CD14-positive monocyte (primary cell): ENCODE measurements at regions not wholly inside any gene's neighbourhood (a gene's known extent, or its start where the extent isn't known, plus 50 kb on each side); places are given as distances from the start of the nearest gene placed in this dataset.

ENCODE experiments used
- DNase-seq, 3 donors: peaks; one replicate each; pipeline ENCODE4 v3.0.0-alpha.2; 2011 to 2022
- H2AFZ ChIP-seq: 2 replicates; pipeline ENCODE4 v1.6.0; 2012; ENCODE audit warnings: mild to moderate bottlenecking, low read depth, low read length, inconsistent platforms; ENCODE audit not compliant: insufficient read depth, poor library complexity, severe bottlenecking
- H3K27ac ChIP-seq, 2 donors: 1 replicate in 1 of 2; 2 replicates in 1 of 2; pipeline ENCODE4 v1.5.1; 2012 to 2013; ENCODE audit warnings: low read length in 2 of 2, control low read depth in 1 of 2, inconsistent platforms in 1 of 2, low read depth in 1 of 2, mild to moderate bottlenecking in 1 of 2
- H3K27me3 ChIP-seq, 2 donors: one replicate each; pipeline versions ENCODE4 v1.6.0 to v1.6.1; 2011 to 2013; ENCODE audit warnings: low read length in 2 of 2; ENCODE audit not compliant: control insufficient read depth in 2 of 2, insufficient read depth in 2 of 2
- H3K36me3 ChIP-seq, 2 donors: replicated peaks in 1 of 2; 1 replicate in 1 of 2; 2 replicates in 1 of 2; pipeline versions ENCODE4 v1.5.1 to v1.6.1; 2012 to 2013; ENCODE audit warnings: low read length in 2 of 2, control low read depth in 1 of 2, inconsistent platforms in 1 of 2, mild to moderate bottlenecking in 1 of 2; ENCODE audit not compliant: insufficient read depth in 2 of 2, control insufficient read depth in 1 of 2
- H3K4me1 ChIP-seq, 2 donors: 1 replicate in 1 of 2; 2 replicates in 1 of 2; pipeline versions ENCODE4 v1.5.1 to v1.6.1; 2012 to 2013; ENCODE audit warnings: low read length in 2 of 2, control low read depth in 1 of 2, inconsistent platforms in 1 of 2, mild to moderate bottlenecking in 1 of 2, moderate library complexity in 1 of 2; ENCODE audit not compliant: insufficient read depth in 2 of 2, control insufficient read depth in 1 of 2
- H3K4me2 ChIP-seq: replicated peaks from 2 replicates; pipeline ENCODE3; 2012; ENCODE audit warnings: low read length, moderate library complexity, mild to moderate bottlenecking; ENCODE audit not compliant: poor library complexity, severe bottlenecking; ENCODE audit errors: extremely low read depth
- H3K4me3 ChIP-seq, 3 experiments: fragments of 200-600 bp in 1 of 3; sonication (generic) in 1 of 3; replicated peaks in 1 of 3; 1 replicate in 2 of 3; 2 replicates in 1 of 3; pipeline ENCODE4 v1.5.1; 2011 to 2013; ENCODE audit warnings: low read length in 3 of 3, mild to moderate bottlenecking in 3 of 3, control low read depth in 2 of 3, low read depth in 2 of 3, inconsistent platforms in 1 of 3, moderate library complexity in 1 of 3
- H3K79me2 ChIP-seq: 2 replicates; pipeline ENCODE4 v1.6.0; 2012; ENCODE audit warnings: mild to moderate bottlenecking, control low read depth, inconsistent platforms, low read length, moderate library complexity; ENCODE audit not compliant: insufficient read depth
- H3K9ac ChIP-seq: 2 replicates; pipeline ENCODE4 v1.6.0; 2017; ENCODE audit warnings: low read length, mild to moderate bottlenecking; ENCODE audit not compliant: insufficient read depth, poor library complexity, severe bottlenecking
- H3K9me3 ChIP-seq, 2 donors: replicated peaks in 1 of 2; 1 replicate in 1 of 2; 2 replicates in 1 of 2; pipeline versions ENCODE4 v1.5.1 to v1.6.1; 2012 to 2013; ENCODE audit warnings: low read length in 2 of 2, control low read depth in 1 of 2; ENCODE audit not compliant: control insufficient read depth in 1 of 2, insufficient read depth in 1 of 2
- H4K20me1 ChIP-seq: 2 replicates; pipeline ENCODE4 v1.6.0; 2012; ENCODE audit warnings: mild to moderate bottlenecking, low read length, control low read depth, moderate library complexity; ENCODE audit not compliant: insufficient read depth
- H3K27ac Mint-ChIP-seq, 7 donors: one replicate each; pipeline ENCODE4 v1.8.0; 2020; ENCODE audit warnings: mild to moderate bottlenecking in 7 of 7, mixed read lengths in 7 of 7, moderate library complexity in 6 of 7, inconsistent platforms in 2 of 7
- H3K27me3 Mint-ChIP-seq, 3 donors: one replicate each; pipeline ENCODE4 v1.8.0; 2021 to 2022; ENCODE audit warnings: low read depth in 3 of 3, mild to moderate bottlenecking in 3 of 3, mixed read lengths in 3 of 3, moderate library complexity in 3 of 3, inconsistent platforms in 1 of 3
- H3K36me3 Mint-ChIP-seq, 2 donors: one replicate each; pipeline ENCODE4 v1.8.0; 2020; ENCODE audit warnings: mixed read lengths in 2 of 2, inconsistent platforms in 1 of 2, mild to moderate bottlenecking in 1 of 2
- H3K4me1 Mint-ChIP-seq: one replicate; pipeline ENCODE4 v1.8.0; 2020; ENCODE audit warnings: mild to moderate bottlenecking, mixed read lengths
- H3K4me3 Mint-ChIP-seq, 2 donors: one replicate each; pipeline ENCODE4 v1.8.0; 2020; ENCODE audit warnings: mild to moderate bottlenecking in 2 of 2, mixed read lengths in 2 of 2, moderate library complexity in 1 of 2
- H3K9me3 Mint-ChIP-seq, 7 donors: one replicate each; pipeline ENCODE4 v1.8.0; 2020 to 2022; ENCODE audit warnings: mixed read lengths in 7 of 7, mild to moderate bottlenecking in 6 of 7, moderate library complexity in 6 of 7, inconsistent platforms in 2 of 7
- WGBS: methylation state at CpG from one replicate; pipeline ENCODE4 v1.1.5; 2013; ENCODE audit warnings: missing lambda C conversion rate; ENCODE audit not compliant: insufficient coverage; 5-methylcytosine and 5-hydroxymethylcytosine counted together
- intact Hi-C, 2 donors: fragments of 100-400 bp; cut with micrococcal nuclease; formaldehyde crosslinking; loops; one replicate each; pipeline versions ENCODE4 v1.15.0 to v1.15.1; 2023
- TF ChIP-seq, protein P1 (sequence below): fragments of 200-600 bp; IDR thresholded peaks from one replicate; pipeline ENCODE4 v1.8.0; 2022; ENCODE audit warnings: antibody characterized with exemption, mild to moderate bottlenecking

DNA sequence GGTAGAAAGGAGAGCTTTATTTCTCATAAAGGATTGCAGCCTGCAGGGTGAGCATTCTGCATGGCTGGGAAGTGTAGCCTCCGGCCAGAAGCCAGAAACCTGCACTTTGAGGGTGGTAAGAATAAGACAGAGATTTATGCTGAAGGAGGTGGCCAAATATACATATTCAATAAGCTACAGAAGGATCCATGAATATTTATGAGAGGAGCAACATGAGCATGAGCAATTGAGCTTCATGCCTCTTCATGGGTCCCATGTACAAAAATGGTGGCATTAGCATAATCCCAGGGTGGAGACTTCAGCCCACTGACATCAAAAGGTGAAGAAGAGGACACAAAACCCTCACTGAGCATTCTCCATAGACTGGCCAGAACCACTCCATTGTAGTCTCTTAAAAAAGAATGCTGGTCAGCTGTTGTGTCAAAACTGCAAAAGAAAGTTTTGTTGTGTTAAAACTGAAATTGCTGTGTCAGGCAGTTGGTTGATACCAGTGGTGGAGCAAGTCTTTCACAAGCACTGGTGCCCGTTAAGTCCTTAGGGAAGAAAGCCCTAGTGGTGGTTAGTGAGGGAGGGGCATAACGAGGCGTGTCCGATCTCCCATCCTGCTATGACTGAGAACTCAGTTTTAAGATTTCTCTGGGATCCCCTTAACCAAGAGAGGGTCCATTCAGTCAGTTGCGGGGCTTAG is 160.8 kb upstream of the MAP1B start:
- no peaks in the 10 kb centered on the region for H3K27me3 ChIP-seq
- no peaks in the 10 kb centered on the region for H3K4me1 ChIP-seq
- no peaks in the 10 kb centered on the region for H3K4me1 Mint-ChIP-seq
- DNase-seq = no peak
- no peaks in the 10 kb centered on the region for H3K79me2 ChIP-seq
- peaks cover 0 to 2% (median under 1%) of the 10 kb centered on the region in 3 donors for H3K27me3 Mint-ChIP-seq
- H3K4me2 ChIP-seq = no peak overlapping the region
- H3K9me3 ChIP-seq = peaks cover 0 to 17% of the 10 kb centered on the region in 2 donors
- H3K36me3 ChIP-seq = no peaks in the 10 kb centered on the region
- H3K27ac ChIP-seq = no peak overlapping the region
- no peak overlapping the region for H3K9ac ChIP-seq
- H3K36me3 Mint-ChIP-seq = no peaks in the 10 kb centered on the region
- no peak overlapping the region for H3K27ac Mint-ChIP-seq
- intact Hi-C loops = no loop called here
- no peak overlapping the region for H2AFZ ChIP-seq
- H3K9me3 Mint-ChIP-seq = peaks cover 5 to 24% (median 18%) of the 10 kb centered on the region in 7 donors
- H3K4me3 ChIP-seq = no peak overlapping the region
- H4K20me1 ChIP-seq = no peaks in the 10 kb centered on the region
- H3K4me3 Mint-ChIP-seq = no peak overlapping the region
- 17% methylated on average over 1 of the region's 6 CpGs for WGBS
- TF ChIP-seq, protein P1, sequence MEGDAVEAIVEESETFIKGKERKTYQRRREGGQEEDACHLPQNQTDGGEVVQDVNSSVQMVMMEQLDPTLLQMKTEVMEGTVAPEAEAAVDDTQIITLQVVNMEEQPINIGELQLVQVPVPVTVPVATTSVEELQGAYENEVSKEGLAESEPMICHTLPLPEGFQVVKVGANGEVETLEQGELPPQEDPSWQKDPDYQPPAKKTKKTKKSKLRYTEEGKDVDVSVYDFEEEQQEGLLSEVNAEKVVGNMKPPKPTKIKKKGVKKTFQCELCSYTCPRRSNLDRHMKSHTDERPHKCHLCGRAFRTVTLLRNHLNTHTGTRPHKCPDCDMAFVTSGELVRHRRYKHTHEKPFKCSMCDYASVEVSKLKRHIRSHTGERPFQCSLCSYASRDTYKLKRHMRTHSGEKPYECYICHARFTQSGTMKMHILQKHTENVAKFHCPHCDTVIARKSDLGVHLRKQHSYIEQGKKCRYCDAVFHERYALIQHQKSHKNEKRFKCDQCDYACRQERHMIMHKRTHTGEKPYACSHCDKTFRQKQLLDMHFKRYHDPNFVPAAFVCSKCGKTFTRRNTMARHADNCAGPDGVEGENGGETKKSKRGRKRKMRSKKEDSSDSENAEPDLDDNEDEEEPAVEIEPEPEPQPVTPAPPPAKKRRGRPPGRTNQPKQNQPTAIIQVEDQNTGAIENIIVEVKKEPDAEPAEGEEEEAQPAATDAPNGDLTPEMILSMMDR = no peak

DNA sequence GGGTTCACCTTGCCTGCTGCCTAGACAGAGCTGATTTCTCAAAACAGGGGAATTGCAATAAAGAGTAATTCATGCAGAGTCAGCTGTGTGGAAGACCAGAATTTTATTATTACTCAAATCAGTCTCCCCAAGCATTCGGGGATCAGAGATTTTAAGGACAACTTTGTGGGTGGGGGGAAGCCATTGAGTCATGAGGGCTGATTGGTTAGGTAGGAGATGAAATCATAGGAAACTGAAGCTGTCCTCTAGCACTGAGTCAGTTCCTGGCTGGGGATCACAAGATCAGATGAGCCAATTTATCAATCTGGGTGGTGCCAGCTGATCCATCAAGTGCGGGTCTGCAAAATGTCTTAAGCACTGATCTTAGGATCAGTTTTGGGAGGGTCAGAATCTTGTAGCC is 159.1 kb upstream of the MAP1B start:
- no peaks in the 10 kb centered on the region for H3K36me3 ChIP-seq
- H3K9me3 ChIP-seq = peaks cover 0 to 20% of the 10 kb centered on the region in 2 donors
- Mint-ChIP-seq H3K27me3 (peaks cover 0 to 4% (median 3%) of the 10 kb centered on the region in 3 donors), H3K27ac (no peak overlapping the region), H3K9me3 (peaks cover 8 to 24% (median 18%) of the 10 kb centered on the region in 7 donors), H3K4me1 (no peaks in the 10 kb centered on the region), H3K36me3 (no peaks in the 10 kb centered on the region), H3K4me3 (no peak overlapping the region)
- no CpG with 5 or more reads among the region's 2 CpGs for WGBS
- TF ChIP-seq, protein P1 = no peak
- H3K4me2 ChIP-seq = no peak overlapping the region
- intact Hi-C loops = no loop called here
- no peak overlapping the region for H3K4me3 ChIP-seq
- DNase-seq = no peak
- no peak overlapping the region for H3K9ac ChIP-seq
- H3K79me2 ChIP-seq = no peaks in the 10 kb centered on the region
- no peaks in the 10 kb centered on the region for H3K4me1 ChIP-seq
- no peak overlapping the region for H3K27ac ChIP-seq
- no peak overlapping the region for H2AFZ ChIP-seq
- H4K20me1 ChIP-seq = no peaks in the 10 kb centered on the region
- H3K27me3 ChIP-seq = no peaks in the 10 kb centered on the region
